ENCODE measurements at regions not wholly inside any gene's neighbourhood (a gene's known extent, or its start where the extent isn't known, plus 50 kb on each side); places are given as distances from the start of the nearest gene placed in this dataset.

DNA sequence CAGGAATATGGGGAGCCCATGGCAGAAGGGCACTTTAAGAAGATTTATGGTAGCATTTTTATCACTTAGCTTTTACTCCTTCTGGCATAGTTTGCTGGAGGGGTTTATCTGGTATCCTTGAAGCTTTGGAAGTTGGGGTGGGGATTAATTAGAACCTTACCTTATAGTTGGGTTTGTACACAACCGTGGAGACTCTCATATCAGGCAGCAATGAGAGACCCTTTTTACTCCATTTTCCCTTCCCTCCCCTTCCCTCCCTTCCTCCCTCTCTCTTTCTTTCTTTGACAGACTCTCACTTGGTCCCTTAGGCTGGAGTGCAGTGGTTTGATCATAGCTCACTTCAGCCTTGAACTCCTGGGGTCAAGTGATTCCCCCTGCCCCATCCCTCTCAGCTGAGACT, 465.8 kb upstream of the PODXL start:
- in situ Hi-C loops (cut with HindIII; ENCODE audit: low pct_ligation_motif_present, low sequenced_read_pairs): no loop called here
- Histone ChIP-seq H3K4me3 (ENCODE audit: low read depth, low read length) (no peak overlapping the region), H3K36me3 (replicated peaks) (no peaks in the 10 kb centered on the region), H3K27ac (no peak overlapping the region), H3K27me3 (replicated peaks) (no peaks in the 10 kb centered on the region)
- TF ChIP-seq, protein P1, sequence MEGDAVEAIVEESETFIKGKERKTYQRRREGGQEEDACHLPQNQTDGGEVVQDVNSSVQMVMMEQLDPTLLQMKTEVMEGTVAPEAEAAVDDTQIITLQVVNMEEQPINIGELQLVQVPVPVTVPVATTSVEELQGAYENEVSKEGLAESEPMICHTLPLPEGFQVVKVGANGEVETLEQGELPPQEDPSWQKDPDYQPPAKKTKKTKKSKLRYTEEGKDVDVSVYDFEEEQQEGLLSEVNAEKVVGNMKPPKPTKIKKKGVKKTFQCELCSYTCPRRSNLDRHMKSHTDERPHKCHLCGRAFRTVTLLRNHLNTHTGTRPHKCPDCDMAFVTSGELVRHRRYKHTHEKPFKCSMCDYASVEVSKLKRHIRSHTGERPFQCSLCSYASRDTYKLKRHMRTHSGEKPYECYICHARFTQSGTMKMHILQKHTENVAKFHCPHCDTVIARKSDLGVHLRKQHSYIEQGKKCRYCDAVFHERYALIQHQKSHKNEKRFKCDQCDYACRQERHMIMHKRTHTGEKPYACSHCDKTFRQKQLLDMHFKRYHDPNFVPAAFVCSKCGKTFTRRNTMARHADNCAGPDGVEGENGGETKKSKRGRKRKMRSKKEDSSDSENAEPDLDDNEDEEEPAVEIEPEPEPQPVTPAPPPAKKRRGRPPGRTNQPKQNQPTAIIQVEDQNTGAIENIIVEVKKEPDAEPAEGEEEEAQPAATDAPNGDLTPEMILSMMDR (IDR thresholded peaks at IDR 0.05; ENCODE audit: low read depth, low read length, missing control alignments): no peak
- no peak for DNase-seq

- H3K36me3 ChIP-seq (replicated peaks): no peaks in the 10 kb centered on the region
- no peak for DNase-seq
- H3K27me3 ChIP-seq (replicated peaks): no peaks in the 10 kb centered on the region
- in situ Hi-C loops (cut with HindIII; ENCODE audit: low pct_ligation_motif_present, low sequenced_read_pairs): no loop called here
- TF ChIP-seq, protein P1 (IDR thresholded peaks at IDR 0.05; ENCODE audit: low read depth, low read length, missing control alignments): no peak
- no peak overlapping the region for H3K4me3 ChIP-seq (ENCODE audit: low read depth, low read length)
- no peak overlapping the region for H3K27ac ChIP-seq
Observed at GRCh38 chr7:132019703-132020102, 463.3 kb upstream of the PODXL start.

DNA sequence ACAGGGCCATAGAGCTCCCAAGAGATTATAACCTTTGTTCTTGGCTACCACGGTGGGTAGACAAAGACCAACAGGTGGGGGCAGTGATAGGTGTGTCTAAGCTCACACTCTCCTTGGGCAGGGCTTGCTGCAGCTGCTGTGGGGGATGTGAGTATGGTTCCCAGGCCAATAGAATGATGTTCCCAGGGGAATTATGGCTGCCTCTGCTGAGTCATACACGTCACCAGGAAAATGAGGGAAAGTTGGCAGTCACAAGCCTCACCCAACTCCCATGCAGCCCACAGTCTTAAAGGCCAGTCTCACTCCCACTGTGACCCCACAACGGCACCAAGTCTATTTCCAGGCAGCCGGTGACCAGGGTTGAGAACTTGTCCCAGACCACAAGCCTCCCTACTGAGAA, 453.4 kb upstream of the PODXL start:
- TF ChIP-seq, protein P1 (IDR thresholded peaks at IDR 0.05; ENCODE audit: low read depth, low read length, missing control alignments): no peak
- in situ Hi-C loops (cut with HindIII; ENCODE audit: low pct_ligation_motif_present, low sequenced_read_pairs): no loop called here

DNA sequence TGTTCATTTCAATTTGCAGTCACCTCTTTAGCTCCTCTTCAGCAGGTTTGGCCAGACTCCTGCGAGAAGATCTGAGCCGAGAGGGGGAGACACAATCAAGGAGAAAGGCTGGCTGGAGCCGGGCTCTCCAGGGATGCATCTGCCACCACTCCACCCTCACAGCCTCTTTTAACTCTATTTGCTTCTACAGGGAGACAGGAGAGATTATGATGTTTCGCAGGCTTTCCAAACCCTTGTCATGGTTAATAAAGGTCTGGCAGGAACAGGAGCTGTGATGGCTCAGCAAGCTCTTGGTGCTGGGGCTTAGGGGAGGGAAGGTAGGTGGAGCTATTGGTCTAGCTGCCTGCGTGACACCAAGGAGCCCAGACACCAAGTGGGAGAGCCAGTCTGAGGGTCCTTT, 448.1 kb upstream of the PODXL start:
- no peaks in the 10 kb centered on the region for H3K36me3 ChIP-seq (replicated peaks)
- H3K27ac ChIP-seq: no peak overlapping the region
- no peak for DNase-seq
- no peak overlapping the region for H3K4me3 ChIP-seq (ENCODE audit: low read depth, low read length)
- in situ Hi-C loops (cut with HindIII; ENCODE audit: low pct_ligation_motif_present, low sequenced_read_pairs): no loop called here
- TF ChIP-seq, protein P1 (IDR thresholded peaks at IDR 0.05; ENCODE audit: low read depth, low read length, missing control alignments): peak; percentile 42
- no peaks in the 10 kb centered on the region for H3K27me3 ChIP-seq (replicated peaks)

More for the DNA sequence above, 453.4 kb upstream of the PODXL start:
- H3K27ac ChIP-seq: no peak overlapping the region
- H3K36me3 ChIP-seq (replicated peaks): no peaks in the 10 kb centered on the region
- peak; percentile 53 for DNase-seq
- no peaks in the 10 kb centered on the region for H3K27me3 ChIP-seq (replicated peaks)
- H3K4me3 ChIP-seq (ENCODE audit: low read depth, low read length): no peak overlapping the region

DNA sequence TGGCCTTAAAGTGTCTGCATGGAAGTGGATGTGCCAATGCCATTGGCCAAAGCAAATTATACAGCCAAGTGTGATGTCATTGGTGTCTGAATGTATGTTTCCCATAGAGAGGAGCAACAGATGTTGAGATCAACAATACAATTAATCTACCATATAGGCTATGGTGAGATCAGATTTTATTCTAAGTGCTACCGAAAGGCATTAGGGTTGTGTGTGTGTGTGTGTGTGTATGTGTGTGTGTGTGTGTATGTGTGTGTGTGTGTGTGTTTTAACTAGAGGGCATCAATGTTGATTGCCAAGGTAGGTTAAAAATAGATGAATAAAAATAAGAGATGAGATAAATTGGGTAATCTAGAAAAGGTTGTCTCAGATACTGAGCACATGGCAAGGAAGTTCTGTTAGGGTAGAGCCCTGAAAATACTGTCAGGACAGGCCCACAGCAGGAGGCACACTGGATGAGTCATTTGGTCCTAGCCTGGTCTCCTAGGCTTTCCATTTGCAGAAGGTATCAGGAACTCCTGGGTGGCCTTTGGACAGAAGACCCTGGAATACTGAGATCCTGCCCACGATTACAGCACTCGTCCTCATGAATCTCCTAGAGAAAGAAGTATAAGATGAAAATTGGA, 446.0 kb upstream of the PODXL start:
- no peak overlapping the region for H3K27ac ChIP-seq
- no peak for DNase-seq
- H3K27me3 ChIP-seq (replicated peaks): no peaks in the 10 kb centered on the region
- no peak overlapping the region for H3K4me3 ChIP-seq (ENCODE audit: low read depth, low read length)
- TF ChIP-seq, protein P1 (IDR thresholded peaks at IDR 0.05; ENCODE audit: low read depth, low read length, missing control alignments): no peak
- no peaks in the 10 kb centered on the region for H3K36me3 ChIP-seq (replicated peaks)
- in situ Hi-C loops (cut with HindIII; ENCODE audit: low pct_ligation_motif_present, low sequenced_read_pairs): no loop called here

GRCh38 chr7:132001146-132001545, 444.7 kb upstream of the PODXL start:
- in situ Hi-C loops (cut with HindIII; ENCODE audit: low pct_ligation_motif_present, low sequenced_read_pairs): no loop called here
- Histone ChIP-seq H3K27me3 (replicated peaks) (no peaks in the 10 kb centered on the region), H3K27ac (no peak overlapping the region), H3K4me3 (ENCODE audit: low read depth, low read length) (no peak overlapping the region), H3K36me3 (replicated peaks) (no peaks in the 10 kb centered on the region)
- TF ChIP-seq, protein P1 (IDR thresholded peaks at IDR 0.05; ENCODE audit: low read depth, low read length, missing control alignments): no peak
- no peak for DNase-seq
